ENCODE measurements at regions not wholly inside any gene's neighbourhood (a gene's known extent, or its start where the extent isn't known, plus 50 kb on each side); places are given as distances from the start of the nearest gene placed in this dataset.

DNA sequence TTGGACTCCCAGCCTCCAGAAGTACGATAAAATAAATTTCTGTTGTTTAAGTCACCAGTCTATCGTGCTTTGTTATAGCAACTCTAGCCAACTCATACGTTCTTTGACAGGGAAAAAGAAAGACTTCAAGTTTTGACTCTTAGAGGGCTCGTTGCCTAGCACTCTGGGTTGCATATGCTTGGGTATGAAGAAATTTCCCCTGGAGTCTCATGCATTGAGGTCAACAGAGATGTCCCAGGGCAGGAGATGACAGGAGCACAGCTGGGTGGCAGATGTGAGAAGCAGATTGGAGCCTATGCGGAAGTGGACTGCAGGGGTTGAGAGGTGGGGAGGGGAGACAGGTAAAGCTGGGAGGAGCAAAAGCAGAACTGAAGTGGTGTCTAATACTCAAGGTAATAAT is 63.3 kb upstream of the JAZF1 start:
- CTCF ChIA-PET (ENCODE audit: partially characterized antibody) = no interaction called here

More for the DNA sequence above, 63.3 kb upstream of the JAZF1 start:
- Histone ChIP-seq H3K79me2 (ENCODE audit: control insufficient read depth in 1 of 2, insufficient read depth in 2 of 2, low read length in 2 of 2) (no peaks in the 10 kb centered on the region), H4K8ac (ENCODE audit: extremely low read depth, insufficient read depth, low read length) (no peak overlapping the region), H2BK5ac (ENCODE audit: low read depth, low read length) (no peak overlapping the region), H3K27me3 (replicated peaks in 1 of 4; ENCODE audit: control insufficient read depth in 3 of 4, extremely low read depth in 1 of 4, insufficient read depth in 3 of 4, low read length in 3 of 4) (no peaks in the 10 kb centered on the region), H3K56ac (replicated peaks; ENCODE audit: insufficient read length, low read depth, low read length) (no peak overlapping the region), H3K36me3 (ENCODE audit: control insufficient read depth in 2 of 4, insufficient read depth in 4 of 4, low read length in 3 of 4) (no peaks in the 10 kb centered on the region), H2BK15ac (ENCODE audit: low read length) (no peak overlapping the region), H3K9ac (replicated peaks in 1 of 4; ENCODE audit: extremely low read depth in 1 of 4, low read depth in 3 of 4, low read length in 3 of 4) (no peak overlapping the region), H2BK120ac (replicated peaks; ENCODE audit: low read depth, low read length) (no peak overlapping the region), H3K27ac (ENCODE audit: low read depth, low read length) (no peak overlapping the region), H2AK5ac (ENCODE audit: low read depth, low read length) (no peak overlapping the region), H3K18ac (ENCODE audit: extremely low read depth, low read length) (no peak overlapping the region), H3K4me3 (ENCODE audit: extremely low read depth in 1 of 4, insufficient read depth in 2 of 4, low read depth in 3 of 4, low read length in 4 of 4) (no peak overlapping the region), H4K91ac (replicated peaks; ENCODE audit: insufficient read length, low read length) (no peak overlapping the region), H3K14ac (ENCODE audit: insufficient read length) (no peak overlapping the region), H2AFZ (ENCODE audit: low read length) (no peak overlapping the region), H4K20me1 (replicated peaks in 1 of 2; ENCODE audit: control insufficient read depth in 1 of 2, insufficient read depth in 2 of 2, low read length in 2 of 2) (no peaks in the 10 kb centered on the region), H4K5ac (ENCODE audit: insufficient read length, low read depth, low read length) (no peak overlapping the region), H3K9me3 (ENCODE audit: insufficient read depth in 2 of 2, low read depth in 1 of 2, low read length in 1 of 2) (no peaks in the 10 kb centered on the region; a peak in 1 of 4 replicates), H3K4me1 (replicated peaks in 1 of 4; ENCODE audit: control insufficient read depth in 3 of 4, insufficient read depth in 4 of 4, low read length in 3 of 4) (peaks cover 0 to 7% (median 0%) of the 10 kb centered on the region in 4 experiments; a peak in 1 of 7 replicates), H3K23ac (ENCODE audit: insufficient read length) (no peak overlapping the region), H3K4me2 (ENCODE audit: insufficient read depth in 1 of 2, low read depth in 2 of 2, low read length in 2 of 2) (no peak overlapping the region), H3K4ac (replicated peaks; ENCODE audit: insufficient read length, low read depth, low read length) (no peak overlapping the region), H2BK12ac (ENCODE audit: low read depth, low read length) (no peak overlapping the region), H2BK20ac (ENCODE audit: low read length) (peak overlapping the region; percentile 82; the same call in 1 of the 2 replicates), H3K79me1 (ENCODE audit: low read depth, low read length) (no peaks in the 10 kb centered on the region), H3K23me2 (ENCODE audit: low read depth, low read length) (no peaks in the 10 kb centered on the region)
- no peak for DNase-seq (ENCODE audit: low read depth in 1 of 2, low spot score in 2 of 2)
- no peak for TF ChIP-seq POU5F1 (IDR thresholded peaks at IDR 0.05; ENCODE audit: low read depth, low read length)
- TF ChIP-seq EGR1 (IDR thresholded peaks at IDR 0.05; ENCODE audit: borderline replicate concordance, low read depth, low read length) = no peak
- TF ChIP-seq ATF3 (IDR thresholded peaks at IDR 0.05; ENCODE audit: insufficient read depth, low read depth, low read length) = no peak
- TF ChIP-seq GABPA (IDR thresholded peaks at IDR 0.05; ENCODE audit: borderline replicate concordance, insufficient read depth, low read length) = no peak
- TF ChIP-seq TCF12 (IDR thresholded peaks at IDR 0.05; ENCODE audit: low read depth, low read length) = no peak
- no peak for TF ChIP-seq PHF8 (conservative IDR thresholded peaks at IDR 0.05; ENCODE audit: low read depth, low read length)
- no peak for TF ChIP-seq CTBP2 (IDR thresholded peaks at IDR 0.05; ENCODE audit: borderline replicate concordance, insufficient read depth, insufficient read length, low read length)
- no peak for FAIRE-seq
- 88% methylated on average over 5 of the region's 5 CpGs; no CpG with 5 or more reads in 1 of the 2 experiments for WGBS, 2 experiments (ENCODE audit: extremely low coverage in 1 of 2, insufficient coverage in 1 of 2, insufficient read length in 1 of 2, insufficient replicate concordance in 2 of 2, low coverage in 1 of 2, low lambda C conversion rate in 2 of 2, missing lambda C conversion rate in 1 of 2)
- POLR2A ChIA-PET (ENCODE audit: partially characterized antibody) = no interaction called here

Measured in H1 (cell line).